ENCODE measurements at regions not wholly inside any gene's neighbourhood (a gene's known extent, or its start where the extent isn't known, plus 50 kb on each side); places are given as distances from the start of the nearest gene placed in this dataset.
"Not testable (repeated sequence)": the region's sequence is repeated elsewhere in the genome, so short reads cannot be mapped to it uniquely, and the experiment has no call there.

DNA sequence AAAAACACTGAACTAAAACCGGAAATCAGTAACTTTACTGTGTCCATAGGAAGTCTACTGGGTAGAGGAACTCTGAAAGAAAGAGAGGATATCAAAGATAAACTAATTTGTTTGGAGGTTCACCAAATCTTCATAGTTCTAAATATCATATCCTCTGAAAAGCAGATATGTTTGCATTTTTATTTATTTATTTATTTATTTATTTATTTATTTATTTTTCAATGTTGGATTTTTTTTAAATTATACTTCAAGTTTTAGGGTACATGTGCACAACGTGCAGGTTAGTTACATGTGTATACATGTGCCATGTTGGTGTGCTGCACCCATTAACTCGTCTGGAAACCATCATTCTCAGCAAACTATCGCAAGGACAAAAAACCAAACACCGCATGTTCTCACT lies 813.7 kb downstream of the EPHA4 start:
- POLR2A ChIA-PET; CTCF ChIA-PET; H3K9me3 ChIP-seq (ENCODE audit: control insufficient read depth, insufficient read depth, low read depth, low read length); H3K36me3 ChIP-seq (ENCODE audit: control insufficient read depth in 2 of 2, insufficient read depth in 1 of 2, low read length in 2 of 2); H3K4me1 ChIP-seq (ENCODE audit: control insufficient read depth, insufficient read depth, low read length); H3K27ac ChIP-seq (ENCODE audit: extremely low read depth, low read depth, low read length); H3K4me3 ChIP-seq (ENCODE audit: low read depth, low read length): not testable (repeated sequence)
- TF ChIP-seq ZNF140 (tag by site-specific recombination; IDR thresholded peaks at IDR 0.05) = peak; percentile 38; the same call in 1 of the 2 replicates
- TF ChIP-seq ZNF202 (tag by site-specific recombination; IDR thresholded peaks at IDR 0.05; ENCODE audit: borderline replicate concordance) = 0 out of 2 replicates have a peak, but pooled peaks have one; percentile 42
- TF ChIP-seq ZNF394 (tag by site-specific recombination; IDR thresholded peaks at IDR 0.05; ENCODE audit: borderline replicate concordance) = peak; percentile 89
- peak; percentile 50; the same call in 1 of the 2 replicates for TF ChIP-seq ZNF433 (tag by site-specific recombination; IDR thresholded peaks at IDR 0.05; ENCODE audit: low read depth)
- TF ChIP-seq, protein P1, sequence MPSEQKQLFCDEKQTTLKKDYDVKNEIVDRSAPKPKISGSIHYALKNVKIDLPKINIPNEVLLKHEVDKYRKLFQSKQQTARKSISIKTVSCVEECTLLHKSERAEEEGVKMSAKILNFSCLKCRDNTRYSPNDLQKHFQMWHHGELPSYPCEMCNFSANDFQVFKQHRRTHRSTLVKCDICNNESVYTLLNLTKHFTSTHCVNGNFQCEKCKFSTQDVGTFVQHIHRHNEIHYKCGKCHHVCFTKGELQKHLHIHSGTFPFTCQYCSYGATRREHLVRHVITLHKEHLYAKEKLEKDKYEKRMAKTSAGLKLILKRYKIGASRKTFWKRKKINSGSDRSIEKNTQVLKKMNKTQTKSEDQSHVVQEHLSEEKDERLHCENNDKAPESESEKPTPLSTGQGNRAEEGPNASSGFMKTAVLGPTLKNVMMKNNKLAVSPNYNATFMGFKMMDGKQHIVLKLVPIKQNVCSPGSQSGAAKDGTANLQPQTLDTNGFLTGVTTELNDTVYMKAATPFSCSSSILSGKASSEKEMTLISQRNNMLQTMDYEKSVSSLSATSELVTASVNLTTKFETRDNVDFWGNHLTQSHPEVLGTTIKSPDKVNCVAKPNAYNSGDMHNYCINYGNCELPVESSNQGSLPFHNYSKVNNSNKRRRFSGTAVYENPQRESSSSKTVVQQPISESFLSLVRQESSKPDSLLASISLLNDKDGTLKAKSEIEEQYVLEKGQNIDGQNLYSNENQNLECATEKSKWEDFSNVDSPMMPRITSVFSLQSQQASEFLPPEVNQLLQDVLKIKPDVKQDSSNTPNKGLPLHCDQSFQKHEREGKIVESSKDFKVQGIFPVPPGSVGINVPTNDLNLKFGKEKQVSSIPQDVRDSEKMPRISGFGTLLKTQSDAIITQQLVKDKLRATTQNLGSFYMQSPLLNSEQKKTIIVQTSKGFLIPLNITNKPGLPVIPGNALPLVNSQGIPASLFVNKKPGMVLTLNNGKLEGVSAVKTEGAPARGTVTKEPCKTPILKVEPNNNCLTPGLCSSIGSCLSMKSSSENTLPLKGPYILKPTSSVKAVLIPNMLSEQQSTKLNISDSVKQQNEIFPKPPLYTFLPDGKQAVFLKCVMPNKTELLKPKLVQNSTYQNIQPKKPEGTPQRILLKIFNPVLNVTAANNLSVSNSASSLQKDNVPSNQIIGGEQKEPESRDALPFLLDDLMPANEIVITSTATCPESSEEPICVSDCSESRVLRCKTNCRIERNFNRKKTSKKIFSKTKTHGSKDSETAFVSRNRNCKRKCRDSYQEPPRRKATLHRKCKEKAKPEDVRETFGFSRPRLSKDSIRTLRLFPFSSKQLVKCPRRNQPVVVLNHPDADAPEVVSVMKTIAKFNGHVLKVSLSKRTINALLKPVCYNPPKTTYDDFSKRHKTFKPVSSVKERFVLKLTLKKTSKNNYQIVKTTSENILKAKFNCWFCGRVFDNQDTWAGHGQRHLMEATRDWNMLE (tag by site-specific recombination; conservative IDR thresholded peaks at IDR 0.05; ENCODE audit: low read depth) = peak; percentile 80
- peak; percentile 63 for TF ChIP-seq ZNF555 (tag by site-specific recombination; conservative IDR thresholded peaks at IDR 0.05)
- TF ChIP-seq ZXDB (tag by site-specific recombination; IDR thresholded peaks at IDR 0.05) = 0 out of 2 replicates have a peak, but pooled peaks have one; percentile 28
- TF ChIP-seq ZBTB8A (tag by site-specific recombination; IDR thresholded peaks at IDR 0.05) = peak; percentile 44; the same call in 1 of the 2 replicates
- TF ChIP-seq, protein P2, sequence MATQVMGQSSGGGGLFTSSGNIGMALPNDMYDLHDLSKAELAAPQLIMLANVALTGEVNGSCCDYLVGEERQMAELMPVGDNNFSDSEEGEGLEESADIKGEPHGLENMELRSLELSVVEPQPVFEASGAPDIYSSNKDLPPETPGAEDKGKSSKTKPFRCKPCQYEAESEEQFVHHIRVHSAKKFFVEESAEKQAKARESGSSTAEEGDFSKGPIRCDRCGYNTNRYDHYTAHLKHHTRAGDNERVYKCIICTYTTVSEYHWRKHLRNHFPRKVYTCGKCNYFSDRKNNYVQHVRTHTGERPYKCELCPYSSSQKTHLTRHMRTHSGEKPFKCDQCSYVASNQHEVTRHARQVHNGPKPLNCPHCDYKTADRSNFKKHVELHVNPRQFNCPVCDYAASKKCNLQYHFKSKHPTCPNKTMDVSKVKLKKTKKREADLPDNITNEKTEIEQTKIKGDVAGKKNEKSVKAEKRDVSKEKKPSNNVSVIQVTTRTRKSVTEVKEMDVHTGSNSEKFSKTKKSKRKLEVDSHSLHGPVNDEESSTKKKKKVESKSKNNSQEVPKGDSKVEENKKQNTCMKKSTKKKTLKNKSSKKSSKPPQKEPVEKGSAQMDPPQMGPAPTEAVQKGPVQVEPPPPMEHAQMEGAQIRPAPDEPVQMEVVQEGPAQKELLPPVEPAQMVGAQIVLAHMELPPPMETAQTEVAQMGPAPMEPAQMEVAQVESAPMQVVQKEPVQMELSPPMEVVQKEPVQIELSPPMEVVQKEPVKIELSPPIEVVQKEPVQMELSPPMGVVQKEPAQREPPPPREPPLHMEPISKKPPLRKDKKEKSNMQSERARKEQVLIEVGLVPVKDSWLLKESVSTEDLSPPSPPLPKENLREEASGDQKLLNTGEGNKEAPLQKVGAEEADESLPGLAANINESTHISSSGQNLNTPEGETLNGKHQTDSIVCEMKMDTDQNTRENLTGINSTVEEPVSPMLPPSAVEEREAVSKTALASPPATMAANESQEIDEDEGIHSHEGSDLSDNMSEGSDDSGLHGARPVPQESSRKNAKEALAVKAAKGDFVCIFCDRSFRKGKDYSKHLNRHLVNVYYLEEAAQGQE (tag by site-specific recombination; IDR thresholded peaks at IDR 0.05) = peak; percentile 54; the same call in 1 of the 2 replicates
- 0 out of 2 replicates have a peak, but pooled peaks have one; percentile 16 for TF ChIP-seq ZNF629 (tag by site-specific recombination; IDR thresholded peaks at IDR 0.05)
- TF ChIP-seq ZNF623 (tag by site-specific recombination; IDR thresholded peaks at IDR 0.05) = peak; percentile 60
- TF ChIP-seq ZNF426 (tag by site-specific recombination; IDR thresholded peaks at IDR 0.05) = peak; percentile 78
- TF ChIP-seq ZNF510 (tag by site-specific recombination; IDR thresholded peaks at IDR 0.05; ENCODE audit: insufficient replicate concordance) = peak; percentile 15
- TF ChIP-seq, protein P3, sequence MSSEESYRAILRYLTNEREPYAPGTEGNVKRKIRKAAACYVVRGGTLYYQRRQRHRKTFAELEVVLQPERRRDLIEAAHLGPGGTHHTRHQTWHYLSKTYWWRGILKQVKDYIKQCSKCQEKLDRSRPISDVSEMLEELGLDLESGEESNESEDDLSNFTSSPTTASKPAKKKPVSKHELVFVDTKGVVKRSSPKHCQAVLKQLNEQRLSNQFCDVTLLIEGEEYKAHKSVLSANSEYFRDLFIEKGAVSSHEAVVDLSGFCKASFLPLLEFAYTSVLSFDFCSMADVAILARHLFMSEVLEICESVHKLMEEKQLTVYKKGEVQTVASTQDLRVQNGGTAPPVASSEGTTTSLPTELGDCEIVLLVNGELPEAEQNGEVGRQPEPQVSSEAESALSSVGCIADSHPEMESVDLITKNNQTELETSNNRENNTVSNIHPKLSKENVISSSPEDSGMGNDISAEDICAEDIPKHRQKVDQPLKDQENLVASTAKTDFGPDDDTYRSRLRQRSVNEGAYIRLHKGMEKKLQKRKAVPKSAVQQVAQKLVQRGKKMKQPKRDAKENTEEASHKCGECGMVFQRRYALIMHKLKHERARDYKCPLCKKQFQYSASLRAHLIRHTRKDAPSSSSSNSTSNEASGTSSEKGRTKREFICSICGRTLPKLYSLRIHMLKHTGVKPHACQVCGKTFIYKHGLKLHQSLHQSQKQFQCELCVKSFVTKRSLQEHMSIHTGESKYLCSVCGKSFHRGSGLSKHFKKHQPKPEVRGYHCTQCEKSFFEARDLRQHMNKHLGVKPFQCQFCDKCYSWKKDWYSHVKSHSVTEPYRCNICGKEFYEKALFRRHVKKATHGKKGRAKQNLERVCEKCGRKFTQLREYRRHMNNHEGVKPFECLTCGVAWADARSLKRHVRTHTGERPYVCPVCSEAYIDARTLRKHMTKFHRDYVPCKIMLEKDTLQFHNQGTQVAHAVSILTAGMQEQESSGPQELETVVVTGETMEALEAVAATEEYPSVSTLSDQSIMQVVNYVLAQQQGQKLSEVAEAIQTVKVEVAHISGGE (tag by site-specific recombination; conservative IDR thresholded peaks at IDR 0.05; ENCODE audit: low read depth) = peak; percentile 57
